ENCODE measurements at regions not wholly inside any gene's neighbourhood (a gene's known extent, or its start where the extent isn't known, plus 50 kb on each side); places are given as distances from the start of the nearest gene placed in this dataset.

DNA sequence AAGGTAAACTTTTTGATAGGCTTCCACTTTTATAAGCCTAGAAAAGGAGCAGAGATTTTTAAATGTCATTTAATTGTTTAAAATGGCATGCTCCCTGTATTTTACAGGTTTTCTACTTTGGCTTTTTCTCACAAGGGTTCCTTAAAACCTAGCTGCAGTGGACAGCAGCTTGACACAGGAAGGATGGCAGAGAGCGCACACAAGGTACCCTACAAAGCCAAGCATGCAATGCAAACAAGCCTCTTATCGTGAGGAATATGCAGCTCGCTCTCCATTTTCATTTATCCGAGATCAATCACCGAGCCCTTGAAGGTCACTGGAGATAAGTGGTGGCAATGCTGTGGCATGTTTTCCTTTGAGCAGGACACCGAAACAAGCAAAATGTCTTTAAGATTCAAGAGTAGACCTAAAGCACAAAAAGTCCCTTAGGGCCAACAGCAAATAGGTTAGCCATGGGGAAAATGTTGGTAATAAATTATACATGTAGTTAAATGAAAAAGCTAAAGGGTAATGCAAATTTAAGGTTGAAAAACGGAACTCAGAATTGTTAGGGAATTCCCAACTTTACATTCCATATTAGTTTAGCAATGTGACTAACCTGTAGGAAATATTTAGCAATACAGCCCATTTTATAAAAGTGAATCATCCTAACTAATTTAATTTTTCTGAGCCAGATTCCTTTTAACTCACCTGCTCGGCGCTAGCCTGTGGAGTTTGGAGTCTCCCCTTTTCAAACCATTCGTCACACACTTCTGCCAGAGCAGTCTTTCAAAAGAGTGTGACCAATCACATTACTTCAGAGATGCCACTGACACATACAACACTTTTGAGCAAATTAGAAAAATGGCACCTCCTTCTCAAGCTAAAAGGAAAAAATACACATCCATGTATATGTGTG, 337.9 kb upstream of the PKDCC start:
- DNase-seq (ENCODE audit: extremely low read depth in 1 of 11, low read depth in 9 of 11, low spot score in 4 of 11), result no peak

DNA sequence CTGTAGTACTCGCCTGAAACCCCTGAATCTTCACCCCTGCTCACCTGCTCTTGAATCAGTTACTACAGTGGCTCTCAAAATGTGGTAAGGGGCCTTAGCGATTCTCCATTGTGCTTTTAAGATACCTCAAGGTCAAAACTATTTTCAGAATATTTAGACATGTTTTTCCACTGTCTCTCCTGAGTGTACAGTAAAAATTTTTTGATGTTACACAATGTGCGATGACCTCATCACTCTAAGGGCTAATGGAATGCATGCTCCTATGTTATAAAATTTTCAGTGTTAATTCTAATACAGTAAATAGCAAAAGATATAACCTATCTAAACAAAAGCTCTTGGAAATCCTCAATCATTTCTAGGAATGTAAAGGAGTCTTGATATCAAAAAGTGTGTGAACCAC, 336.9 kb upstream of the PKDCC start:
- DNase-seq (ENCODE audit: extremely low read depth in 1 of 11, low read depth in 9 of 11, low spot score in 4 of 11), result no peak

DNA sequence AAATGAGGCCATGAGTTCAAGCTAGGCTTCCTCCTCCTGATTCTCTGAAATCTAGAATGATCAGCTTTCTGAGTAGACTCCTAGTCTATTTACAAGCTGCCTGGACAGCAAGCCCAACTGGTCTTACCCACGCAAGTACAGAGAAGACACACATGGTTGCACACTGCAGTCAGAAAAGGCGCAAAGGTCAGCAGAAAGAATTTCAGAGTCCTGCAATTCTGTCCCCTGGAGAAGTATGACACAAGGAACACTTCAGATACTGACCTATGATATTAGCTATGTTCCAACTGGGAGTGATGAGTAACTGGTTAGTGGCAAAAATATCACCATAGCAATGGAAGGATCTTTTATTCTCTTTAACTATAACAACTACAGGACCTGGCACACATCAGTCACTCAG, 336.1 kb upstream of the PKDCC start:
- peak in 1 of 11 donors; percentile 43 for DNase-seq (ENCODE audit: extremely low read depth in 1 of 11, low read depth in 9 of 11, low spot score in 4 of 11)

DNA sequence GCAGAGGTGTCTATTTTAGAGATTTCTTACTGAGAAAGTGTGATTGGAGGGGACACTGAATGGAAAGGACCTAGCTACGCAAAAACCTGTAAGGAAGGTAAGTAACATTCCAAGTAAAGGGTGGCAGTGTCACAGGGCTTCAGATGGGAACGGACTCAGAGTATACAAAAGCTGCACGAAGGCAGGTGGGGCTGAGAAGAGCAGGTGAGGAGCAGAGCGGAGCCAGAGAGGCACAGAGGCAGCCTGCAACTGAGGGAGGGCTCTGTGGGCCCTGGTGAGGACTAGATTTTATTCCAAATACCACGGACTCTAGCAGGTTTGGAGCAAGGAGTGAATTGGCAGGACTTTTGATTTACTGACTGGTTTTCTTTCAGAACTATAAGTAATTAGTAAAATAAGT, 331.3 kb upstream of the PKDCC start:
- DNase-seq (ENCODE audit: extremely low read depth in 1 of 11, low read depth in 9 of 11, low spot score in 4 of 11), result no peak

DNA sequence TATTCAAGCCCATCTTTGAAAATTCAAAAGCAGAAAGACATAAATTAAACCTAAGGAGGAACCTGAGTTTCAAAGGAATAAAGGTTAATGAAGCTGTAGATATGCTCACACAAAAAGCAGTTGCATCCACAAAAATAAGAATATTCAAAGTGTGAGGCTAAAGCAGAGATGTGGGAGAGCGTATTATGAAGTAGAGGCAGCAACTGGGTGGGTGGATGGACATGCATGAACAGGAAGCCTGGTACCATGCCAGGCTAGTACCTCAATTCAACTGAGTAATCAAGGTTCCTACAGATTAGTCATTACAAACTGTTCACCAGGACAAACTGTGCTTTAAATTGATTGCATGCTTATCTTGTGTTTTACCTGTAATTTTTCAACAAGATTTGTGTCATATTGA, 330.0 kb upstream of the PKDCC start:
- DNase-seq (ENCODE audit: extremely low read depth in 1 of 11, low read depth in 9 of 11, low spot score in 4 of 11), result no peak

DNA sequence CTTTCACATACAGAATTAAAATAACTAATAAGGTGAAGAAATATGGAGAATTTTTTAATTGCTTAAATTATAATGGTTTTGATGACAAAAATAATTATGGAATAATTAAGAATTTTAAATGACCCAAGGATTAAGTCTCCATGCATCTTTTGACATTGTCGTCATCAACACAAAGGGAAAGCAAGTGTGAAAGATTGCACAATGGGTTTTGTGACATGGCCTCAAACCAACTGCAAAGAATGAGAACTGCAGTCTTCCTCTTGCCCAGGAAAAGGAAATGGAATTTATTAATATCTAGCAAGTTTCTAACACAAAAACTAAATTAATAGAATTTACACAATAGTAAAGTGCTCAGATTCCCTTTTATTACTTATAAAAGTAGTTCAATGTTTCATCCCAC, 329.1 kb upstream of the PKDCC start:
- DNase-seq (ENCODE audit: extremely low read depth in 1 of 11, low read depth in 9 of 11, low spot score in 4 of 11), result no peak

DNA sequence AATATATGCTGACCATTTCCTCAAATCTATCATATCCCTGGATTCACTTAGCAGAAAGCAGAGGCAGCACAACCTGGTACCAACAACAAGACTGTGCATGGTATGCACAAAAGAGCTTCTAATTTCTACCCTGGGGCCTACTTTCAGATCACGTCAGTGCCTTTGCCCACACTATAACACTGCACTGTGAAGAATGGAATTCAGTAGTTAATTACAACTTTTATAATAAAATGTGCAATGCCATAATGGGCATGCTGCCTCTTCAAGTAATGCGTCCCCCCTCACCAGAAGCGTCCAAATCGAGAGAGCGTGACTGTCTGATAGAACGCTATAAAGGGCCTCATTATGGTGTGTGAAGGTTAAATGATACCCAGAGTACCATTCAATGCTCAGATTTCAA, 328.1 kb upstream of the PKDCC start:
- no peak for DNase-seq (ENCODE audit: extremely low read depth in 1 of 11, low read depth in 9 of 11, low spot score in 4 of 11)

DNA sequence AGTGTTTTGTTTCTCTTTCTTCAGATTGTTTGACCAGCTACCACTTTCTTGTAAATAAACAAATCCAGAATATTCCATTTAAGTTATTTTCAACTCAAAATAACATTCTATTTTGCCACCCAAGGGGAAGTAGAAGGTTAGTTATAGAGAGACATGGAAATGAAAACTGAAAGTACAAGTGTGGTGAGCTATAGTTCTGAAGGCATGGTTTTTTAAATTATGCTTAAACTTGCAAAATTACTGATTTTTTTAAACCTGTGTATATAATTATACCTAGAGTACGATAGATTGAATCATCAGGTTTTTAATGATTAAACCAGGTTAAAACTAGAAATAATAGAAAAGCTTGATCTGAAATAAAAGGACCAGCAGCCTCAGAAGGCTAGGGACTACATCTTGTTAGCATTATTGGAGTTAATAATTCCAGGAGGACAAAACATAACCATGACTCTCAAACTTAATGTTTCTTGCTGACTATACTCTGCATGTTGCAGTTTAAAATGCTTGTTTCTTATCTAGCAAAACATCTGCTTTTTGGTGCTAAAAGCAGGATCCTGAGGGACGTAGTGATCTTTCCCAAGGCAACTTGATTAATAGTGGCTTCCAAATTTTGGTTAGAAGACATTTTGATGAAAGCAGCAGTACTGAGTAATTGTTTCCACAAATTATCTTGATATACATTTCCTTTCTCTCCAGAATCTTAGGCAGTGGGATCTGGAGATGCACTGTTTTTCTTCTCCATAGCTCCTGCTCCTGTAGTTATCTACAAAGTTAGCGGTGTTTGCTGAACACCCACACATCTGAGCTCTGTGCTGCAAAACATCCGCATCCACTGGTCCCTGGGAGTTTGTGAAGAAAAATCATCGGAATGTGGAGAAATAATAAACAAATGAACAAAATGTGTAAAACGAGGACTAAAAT, 327.2 kb upstream of the PKDCC start:
- peak in 2 of 11 donors; percentile 19 to 22 for DNase-seq (ENCODE audit: extremely low read depth in 1 of 11, low read depth in 9 of 11, low spot score in 4 of 11)

DNA sequence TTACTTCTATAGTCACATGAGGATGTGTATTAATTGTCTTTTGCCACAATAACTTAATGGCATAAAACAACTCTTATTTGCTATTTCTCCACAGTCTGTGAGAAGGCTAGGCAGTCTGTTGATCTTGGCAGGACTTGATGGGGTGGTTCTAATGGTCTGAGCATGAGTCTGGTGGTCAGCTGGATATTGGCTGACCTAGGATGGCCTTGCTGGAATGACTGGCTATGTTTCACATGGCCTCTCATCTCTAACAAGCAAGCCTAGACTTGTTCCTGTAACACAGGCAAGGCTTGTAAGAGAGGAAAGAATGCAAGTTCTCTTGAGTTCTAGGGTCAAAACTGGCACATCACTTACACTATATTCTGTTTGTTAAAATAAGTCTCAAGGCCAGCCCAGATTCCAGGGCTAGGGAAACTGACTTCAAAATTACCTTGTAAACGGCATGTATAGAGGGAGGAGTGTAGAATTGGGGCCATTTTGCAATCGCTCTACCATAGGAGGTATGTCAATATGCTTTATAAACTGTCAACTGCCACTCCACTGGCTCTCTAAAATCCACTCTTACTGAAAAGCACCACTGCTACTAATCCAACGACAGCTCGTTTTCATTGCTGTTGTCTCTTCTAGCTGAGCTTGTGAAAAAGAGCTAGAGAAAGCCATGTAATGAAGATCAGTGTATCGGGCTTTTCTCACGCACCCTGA, 325.0 kb upstream of the PKDCC start:
- no peak for DNase-seq (ENCODE audit: extremely low read depth in 1 of 11, low read depth in 9 of 11, low spot score in 4 of 11)

DNA sequence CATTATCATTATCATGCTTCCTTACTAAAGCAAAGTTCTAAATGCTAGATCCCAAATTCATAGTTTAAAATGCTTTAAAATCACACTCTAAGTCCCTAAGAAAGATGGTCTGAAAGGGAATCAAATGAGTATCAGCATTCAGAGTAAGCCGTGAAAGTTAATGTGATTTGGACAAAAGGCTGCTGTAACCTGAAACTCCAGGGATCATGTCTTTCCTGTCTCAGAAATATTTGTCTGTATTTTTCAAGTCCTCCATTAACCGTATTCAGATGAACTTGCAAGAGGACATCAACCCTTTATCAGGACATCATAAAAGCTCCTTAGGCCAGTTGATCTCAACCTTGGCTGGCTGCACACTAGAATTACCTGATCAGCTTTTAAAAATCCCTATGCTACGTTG, 324.3 kb upstream of the PKDCC start:
- DNase-seq (ENCODE audit: extremely low read depth in 1 of 11, low read depth in 9 of 11, low spot score in 4 of 11), result no peak

DNA sequence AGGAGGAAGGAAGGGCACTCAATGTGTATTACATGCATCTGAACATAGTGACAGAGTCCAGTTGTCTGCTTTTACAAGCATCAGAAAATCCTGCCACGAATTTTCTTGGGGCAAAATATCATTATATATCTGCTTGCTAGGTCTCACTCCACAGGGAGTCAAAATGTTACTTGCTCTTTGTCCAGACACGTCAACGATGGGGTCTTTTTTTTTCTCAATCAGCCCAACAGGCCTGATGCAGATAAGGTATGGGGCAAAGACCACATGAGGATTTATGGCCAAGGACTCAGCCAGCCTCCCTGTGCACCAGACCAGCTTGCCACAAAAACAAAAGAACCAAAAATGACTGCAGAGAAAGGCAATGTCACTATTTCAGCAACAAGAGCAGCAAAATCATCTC, 323.4 kb upstream of the PKDCC start:
- DNase-seq (ENCODE audit: extremely low read depth in 1 of 11, low read depth in 9 of 11, low spot score in 4 of 11), result no peak

DNA sequence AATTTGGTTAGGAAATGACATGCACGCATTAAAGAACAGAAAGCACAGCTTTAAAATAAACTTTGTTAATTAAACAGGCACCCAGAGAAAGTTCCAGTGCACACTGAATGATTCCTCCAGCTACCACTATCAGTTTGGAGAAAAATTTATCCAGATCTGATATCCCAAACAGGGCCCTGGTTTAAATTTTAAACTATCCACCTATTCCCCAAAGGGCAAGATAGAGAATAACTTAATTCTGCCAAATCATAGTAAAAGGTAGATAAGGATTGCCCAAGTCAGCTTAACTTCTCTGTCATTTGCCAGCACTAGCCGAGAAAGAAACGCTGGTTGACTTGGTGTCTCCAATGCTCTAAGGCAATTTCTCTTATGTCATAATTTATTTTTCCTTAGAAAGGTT, 321.9 kb upstream of the PKDCC start:
- DNase-seq (ENCODE audit: extremely low read depth in 1 of 11, low read depth in 9 of 11, low spot score in 4 of 11), result no peak

DNA sequence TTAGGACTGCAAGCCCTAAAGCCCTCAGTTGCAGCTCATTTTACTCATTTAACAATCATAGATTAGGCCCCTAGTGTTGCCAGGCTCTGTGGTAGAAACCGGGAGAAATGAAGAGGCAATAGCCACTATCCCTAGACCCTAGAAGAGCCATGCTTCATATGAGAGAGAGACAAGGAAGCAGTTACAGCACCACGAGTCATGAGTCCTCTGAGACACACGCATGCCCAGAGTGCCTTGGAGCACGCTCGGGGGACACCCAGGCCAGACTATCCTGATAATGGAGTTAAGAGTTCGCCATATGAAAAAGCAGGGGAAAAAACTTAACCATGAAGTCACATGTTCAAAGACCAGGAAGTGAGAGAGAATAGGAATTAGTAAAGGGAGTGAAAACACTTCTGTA, 321.5 kb upstream of the PKDCC start:
- DNase-seq (ENCODE audit: extremely low read depth in 1 of 11, low read depth in 9 of 11, low spot score in 4 of 11), result no peak

DNA sequence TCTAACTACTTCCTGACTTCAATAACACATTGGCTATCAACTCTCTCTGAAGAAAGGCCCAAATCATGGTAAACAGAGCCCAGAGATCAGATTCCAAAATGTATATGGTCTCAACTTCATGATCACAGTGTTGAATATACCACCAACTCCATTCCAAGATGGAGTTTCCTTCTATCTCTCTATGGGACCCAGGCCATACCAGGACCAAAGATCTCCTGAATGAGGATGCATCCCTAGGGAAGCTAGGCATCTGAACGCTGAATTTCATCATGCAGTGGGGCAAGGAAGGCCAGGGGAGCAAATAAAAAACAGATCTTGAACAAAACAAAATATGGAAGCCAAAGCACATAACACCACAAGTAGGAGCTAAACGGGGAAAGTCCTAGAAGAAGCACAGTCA, 320.7 kb upstream of the PKDCC start:
- no peak for DNase-seq (ENCODE audit: extremely low read depth in 1 of 11, low read depth in 9 of 11, low spot score in 4 of 11)

DNA sequence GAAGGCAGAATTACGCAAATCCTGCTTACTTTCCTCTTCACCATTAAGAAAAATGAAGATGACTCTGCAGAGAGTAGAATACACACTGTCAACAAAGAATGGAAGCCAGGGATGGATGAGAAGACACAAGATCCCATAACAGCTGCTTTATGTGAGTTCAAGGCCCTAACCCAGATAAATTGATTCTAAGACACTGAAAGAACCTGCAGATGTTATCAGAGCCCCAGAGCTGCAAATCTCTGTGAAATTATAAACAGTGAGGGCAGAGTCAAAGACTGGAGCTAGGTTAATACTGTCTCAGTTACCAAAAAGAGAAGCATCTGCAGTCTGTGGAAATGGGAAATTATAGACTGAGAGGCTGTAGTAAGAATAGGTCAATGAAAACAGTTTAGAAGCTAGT, 320.1 kb upstream of the PKDCC start:
- DNase-seq (ENCODE audit: extremely low read depth in 1 of 11, low read depth in 9 of 11, low spot score in 4 of 11), result no peak

DNA sequence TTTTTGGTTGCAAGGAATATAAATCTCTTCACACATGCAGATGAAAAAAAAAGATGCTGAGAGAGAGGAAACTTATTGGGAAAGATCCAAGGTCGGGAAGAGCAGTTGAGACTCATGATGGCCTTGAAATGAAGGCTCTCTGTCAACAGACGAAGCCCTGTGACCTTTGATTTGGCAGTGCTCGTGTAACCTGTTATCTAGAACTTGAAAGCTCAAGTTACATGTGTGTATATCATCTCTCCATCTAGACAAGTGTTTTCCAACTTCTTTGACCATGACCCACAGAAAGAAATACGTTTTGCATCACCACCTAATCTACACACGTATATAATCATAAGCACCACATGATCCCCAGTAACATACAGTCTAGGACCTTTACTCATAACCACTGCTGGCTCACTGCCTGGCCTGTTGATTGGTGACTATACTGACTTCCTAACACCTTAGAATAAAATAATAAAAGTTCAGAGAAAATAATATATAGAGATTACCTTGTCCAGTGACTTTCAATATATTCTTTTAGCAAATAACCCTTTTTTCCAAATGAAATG, 319.0 kb upstream of the PKDCC start:
- no peak for DNase-seq (ENCODE audit: extremely low read depth in 1 of 11, low read depth in 9 of 11, low spot score in 4 of 11)

DNA sequence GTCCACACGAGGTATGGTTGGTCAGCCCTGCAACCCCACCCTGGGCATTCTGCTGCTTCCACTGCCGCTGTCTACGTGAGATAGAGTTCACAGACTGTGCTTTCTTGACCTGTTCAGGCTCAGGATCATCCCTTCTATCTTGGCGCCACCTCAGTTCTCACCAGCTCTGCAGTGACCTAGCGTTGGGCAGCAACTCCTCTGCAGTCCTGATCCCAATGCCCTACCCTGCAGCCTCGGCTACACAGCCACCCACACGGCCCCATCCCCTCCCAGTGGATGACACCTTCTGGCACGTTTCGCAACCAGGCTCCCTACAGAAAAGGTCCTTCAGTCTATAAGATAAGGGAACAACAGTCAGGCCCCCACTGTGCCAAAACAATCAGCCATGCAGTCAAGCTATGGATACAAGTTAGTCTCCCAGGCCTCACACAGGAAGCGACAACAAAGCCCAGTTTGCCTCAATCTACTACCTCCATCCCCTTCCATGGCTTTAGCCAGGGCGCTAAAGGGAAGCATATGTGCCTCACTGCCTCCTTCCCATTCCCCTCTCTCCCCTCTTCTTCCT, 317.9 kb upstream of the PKDCC start:
- no peak for DNase-seq (ENCODE audit: extremely low read depth in 1 of 11, low read depth in 9 of 11, low spot score in 4 of 11)

DNA sequence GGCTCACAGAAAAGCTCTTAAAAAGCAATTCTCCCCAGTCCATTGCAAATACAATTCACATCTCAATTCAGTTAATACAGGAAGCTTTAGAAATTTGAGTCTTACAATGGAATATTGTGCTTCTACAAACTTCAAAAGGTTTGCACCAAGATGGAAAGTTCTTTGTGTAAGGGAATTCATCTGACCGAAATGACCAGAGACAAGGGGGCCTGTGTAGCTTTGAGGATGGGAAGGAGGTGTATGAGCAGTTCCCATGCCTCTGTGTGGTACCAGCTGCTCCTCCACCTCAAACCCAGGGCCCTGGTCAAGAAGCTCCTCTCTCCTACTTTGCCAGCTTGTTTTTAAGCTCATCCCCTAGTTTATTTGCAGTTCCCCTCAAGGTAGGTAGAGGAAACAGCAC, 312.8 kb upstream of the PKDCC start:
- no peak for DNase-seq (ENCODE audit: extremely low read depth in 1 of 11, low read depth in 9 of 11, low spot score in 4 of 11)

DNA sequence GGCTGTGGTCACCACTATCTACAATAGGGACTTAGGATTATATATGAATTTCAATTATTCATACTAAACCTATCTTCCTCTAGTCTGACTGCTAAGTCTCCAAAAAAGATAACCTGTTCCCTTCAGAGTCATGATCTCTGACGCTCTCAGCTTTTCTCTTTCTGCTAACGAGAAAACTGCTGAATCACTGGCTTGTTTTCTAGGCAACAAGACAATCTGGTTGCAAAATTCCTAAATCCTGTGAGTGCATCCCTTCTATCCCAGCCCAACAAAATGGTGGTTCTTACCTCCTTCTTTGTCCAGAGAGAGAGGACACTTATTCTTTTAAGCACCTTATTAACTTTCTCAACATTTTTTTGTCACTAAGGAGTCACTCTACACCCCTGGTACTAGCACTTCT, 312.3 kb upstream of the PKDCC start:
- DNase-seq (ENCODE audit: extremely low read depth in 1 of 11, low read depth in 9 of 11, low spot score in 4 of 11), result no peak
